ENCODE measurements at regions not wholly inside any gene's neighbourhood (a gene's known extent, or its start where the extent isn't known, plus 50 kb on each side); places are given as distances from the start of the nearest gene placed in this dataset.

DNA sequence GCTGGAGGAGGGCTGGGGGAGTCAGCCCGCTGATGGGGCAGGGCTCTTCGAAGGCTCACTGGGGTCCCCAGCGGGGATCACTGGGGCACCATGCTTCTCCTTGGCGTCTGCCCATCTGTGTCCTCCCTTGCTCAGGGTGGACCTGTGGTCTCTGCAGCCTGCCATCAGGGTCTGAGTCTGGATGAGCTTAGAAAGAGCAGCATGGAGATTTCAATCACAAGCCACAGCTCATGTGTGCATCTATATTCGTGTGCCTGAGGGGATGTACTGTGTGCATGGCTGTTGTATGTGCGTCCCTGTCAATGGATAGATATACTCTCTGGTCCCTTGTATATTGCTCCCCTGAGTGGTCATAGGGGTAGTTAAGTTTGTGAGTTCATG, 126.6 kb upstream of the SDK2 start:
- TF ChIP-seq, protein P1, sequence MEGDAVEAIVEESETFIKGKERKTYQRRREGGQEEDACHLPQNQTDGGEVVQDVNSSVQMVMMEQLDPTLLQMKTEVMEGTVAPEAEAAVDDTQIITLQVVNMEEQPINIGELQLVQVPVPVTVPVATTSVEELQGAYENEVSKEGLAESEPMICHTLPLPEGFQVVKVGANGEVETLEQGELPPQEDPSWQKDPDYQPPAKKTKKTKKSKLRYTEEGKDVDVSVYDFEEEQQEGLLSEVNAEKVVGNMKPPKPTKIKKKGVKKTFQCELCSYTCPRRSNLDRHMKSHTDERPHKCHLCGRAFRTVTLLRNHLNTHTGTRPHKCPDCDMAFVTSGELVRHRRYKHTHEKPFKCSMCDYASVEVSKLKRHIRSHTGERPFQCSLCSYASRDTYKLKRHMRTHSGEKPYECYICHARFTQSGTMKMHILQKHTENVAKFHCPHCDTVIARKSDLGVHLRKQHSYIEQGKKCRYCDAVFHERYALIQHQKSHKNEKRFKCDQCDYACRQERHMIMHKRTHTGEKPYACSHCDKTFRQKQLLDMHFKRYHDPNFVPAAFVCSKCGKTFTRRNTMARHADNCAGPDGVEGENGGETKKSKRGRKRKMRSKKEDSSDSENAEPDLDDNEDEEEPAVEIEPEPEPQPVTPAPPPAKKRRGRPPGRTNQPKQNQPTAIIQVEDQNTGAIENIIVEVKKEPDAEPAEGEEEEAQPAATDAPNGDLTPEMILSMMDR (IDR thresholded peaks at IDR 0.05) = no peak
- no peak for TF ChIP-seq EZH2 (IDR thresholded peaks at IDR 0.05; ENCODE audit: borderline replicate concordance, insufficient read depth, low read depth, low read length, poor library complexity, severe bottlenecking)

Measured in B cell (primary cell).